ENCODE measurements at regions not wholly inside any gene's neighbourhood (a gene's known extent, or its start where the extent isn't known, plus 50 kb on each side); places are given as distances from the start of the nearest gene placed in this dataset.

DNA sequence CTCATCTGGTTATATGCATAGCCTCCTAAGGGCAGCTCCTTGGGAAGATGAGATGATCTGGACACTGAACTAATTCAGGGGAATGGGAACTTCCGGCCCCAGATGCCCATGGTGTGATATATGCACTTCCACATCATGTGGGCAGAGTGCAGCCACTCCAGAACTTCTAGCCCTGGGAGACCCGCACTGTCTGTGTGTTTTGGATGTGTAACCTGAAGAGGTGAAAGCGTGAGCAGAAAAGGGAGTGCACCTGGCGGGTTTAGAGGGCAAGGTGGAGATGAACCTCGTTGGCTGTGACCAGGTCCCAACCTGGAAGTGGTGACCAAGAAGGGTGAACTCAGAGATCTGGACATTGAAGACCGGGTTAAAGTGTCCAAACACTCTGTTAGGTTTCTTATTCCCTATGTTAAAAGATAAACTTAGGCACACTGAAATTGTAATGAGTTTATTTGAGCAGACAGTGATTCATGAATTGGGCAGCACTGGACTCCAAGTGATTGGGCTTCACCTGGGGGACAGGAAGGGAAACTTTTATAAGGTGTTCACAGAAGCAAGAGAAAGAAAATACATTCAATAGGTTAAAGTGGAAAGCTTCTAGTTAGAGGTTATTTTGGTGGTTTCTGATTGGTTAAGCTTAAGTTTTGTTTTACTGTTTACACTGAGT, 296.2 kb upstream of the SKOR2 start:
- DNase-seq (ENCODE audit: low read depth in 3 of 3) = no peak

DNA sequence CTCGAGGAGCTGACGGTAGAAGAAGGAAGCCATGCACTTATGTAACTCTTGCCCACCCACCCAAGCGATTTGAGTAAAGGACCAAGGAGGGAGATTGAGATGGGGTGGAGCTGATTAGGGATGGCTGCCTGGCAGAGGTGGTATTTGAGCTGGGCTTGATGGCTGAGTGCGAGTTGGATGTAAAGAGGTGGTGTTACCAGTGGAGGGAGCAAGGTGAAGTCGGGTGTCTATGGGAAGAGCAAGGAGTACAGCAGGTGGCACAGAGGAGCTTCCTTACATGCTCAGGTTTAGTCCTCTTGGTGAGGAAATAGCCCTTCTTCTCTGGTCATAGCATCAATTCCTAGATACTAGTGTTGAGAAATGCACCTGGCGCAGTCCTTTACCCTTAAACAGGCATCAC, 294.2 kb upstream of the SKOR2 start:
- no peak for DNase-seq (ENCODE audit: low read depth in 3 of 3)

DNA sequence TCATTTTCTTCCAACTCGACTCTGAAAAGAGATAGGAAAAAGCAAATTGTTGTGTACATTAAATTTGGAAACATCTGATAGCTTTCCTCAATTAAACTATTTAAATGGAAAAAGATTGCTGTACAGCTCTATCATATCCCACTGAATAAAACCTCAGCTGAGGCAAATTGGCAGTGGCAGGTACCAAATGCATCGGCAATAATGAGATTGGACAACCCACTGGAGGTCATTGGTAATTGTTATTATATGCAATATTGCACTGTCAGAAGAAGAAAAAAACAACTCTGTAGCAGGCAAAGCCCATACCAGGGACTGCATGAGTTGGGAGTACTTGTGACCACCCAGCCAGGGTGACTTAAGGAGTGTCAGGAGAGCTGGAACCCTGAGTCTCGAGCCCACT, 291.6 kb upstream of the SKOR2 start:
- no peak for DNase-seq (ENCODE audit: low read depth in 3 of 3)

DNA sequence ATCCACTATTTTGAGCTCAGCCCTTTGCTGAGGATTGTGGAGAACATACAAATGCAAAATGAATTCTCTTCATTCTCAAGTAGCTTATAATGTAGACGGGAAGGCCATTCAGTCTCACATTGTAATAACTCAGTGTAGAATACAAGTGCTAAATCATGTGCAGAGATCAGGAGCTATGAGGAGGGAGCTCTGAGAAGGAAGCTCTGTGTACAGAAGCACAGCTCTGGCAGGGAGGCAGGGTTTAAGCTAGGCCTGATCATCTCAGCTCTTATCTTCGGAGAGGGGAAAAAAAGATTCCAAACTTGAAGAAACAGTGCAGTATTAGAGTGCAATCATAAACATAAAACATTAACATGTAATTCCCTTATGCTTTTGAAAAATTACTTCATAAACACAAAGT, 291.1 kb upstream of the SKOR2 start:
- no peak for DNase-seq (ENCODE audit: low read depth in 3 of 3)

DNA sequence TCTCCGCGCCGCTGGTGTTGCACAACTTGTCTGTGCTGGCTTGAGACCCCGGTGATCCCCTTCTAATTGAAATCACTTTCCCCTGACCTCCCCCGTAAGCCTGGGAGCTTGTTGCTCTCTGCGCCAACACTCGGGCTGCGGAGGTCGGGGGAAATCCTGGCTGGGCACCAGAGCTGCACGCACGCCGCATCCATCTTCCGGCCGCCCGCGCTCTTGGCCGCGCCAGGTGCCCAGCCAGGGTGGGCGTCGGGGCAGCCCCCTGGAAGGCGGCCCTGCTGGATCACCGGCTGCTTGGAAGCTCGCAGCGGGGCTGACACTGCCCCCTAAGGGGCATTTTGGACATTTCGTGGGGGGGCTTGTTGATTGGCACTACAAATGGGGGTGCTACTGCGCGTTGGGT, 280.3 kb upstream of the SKOR2 start:
- DNase-seq (ENCODE audit: low read depth in 3 of 3) = no peak

DNA sequence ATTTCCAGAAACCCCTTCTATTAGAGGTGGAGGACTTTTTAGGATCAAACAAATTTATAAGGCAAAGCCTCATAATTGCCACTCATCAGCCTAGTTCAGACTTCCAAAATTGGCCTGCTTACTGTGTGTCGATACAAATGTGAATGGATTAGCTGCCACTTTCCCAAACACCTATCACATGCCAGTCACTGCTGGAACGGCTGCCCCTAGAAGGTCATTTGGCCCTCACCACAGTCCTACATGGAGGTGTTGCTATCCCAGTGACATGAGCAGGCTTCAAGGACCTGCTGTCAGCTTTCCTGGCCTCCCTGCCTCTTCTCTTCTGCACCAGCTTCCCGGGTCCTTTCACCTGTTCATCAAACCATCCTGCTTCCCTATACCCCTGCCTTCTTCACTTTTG, 279.2 kb upstream of the SKOR2 start:
- DNase-seq (ENCODE audit: low read depth in 3 of 3) = no peak

DNA sequence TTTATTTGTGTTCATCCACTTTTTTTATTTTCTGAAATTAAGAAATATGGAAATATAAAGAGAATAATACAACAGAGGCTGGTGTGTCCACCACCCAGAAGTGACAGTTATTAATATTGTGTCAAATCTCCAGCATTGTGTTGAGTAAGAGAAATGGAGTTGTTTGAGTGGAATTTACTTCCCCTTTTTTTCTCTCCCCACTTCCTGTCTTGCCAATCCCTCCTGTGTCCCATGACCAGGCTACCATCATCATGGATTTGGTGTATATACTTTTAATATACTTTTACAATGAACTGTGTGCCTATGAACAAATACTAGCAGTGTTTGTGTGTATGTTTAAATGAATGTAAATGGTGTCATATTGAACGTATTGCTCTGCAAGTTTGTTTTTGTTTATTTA, 276.9 kb upstream of the SKOR2 start:
- no peak for DNase-seq (ENCODE audit: low read depth in 3 of 3)

DNA sequence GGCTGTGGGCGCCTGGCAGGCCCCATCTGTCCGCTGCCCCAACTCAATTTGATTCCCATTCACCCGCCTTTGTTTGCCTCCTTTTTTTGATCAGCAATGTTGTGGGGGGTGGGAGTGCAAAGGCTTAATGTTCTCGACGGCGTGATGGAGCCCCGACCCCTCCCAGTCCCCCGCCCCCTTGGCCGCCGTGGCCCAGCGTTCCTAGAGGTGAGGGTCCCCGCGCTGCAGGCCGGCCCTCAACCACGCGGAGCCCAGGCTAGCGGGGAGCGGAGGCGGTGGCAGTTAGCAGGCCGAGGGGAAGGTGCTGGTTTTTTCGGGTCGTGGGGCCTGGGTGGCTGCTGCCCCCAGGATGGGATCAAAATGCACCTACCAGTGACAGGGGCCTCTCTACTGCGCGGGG, 274.7 kb upstream of the SKOR2 start:
- no peak for DNase-seq (ENCODE audit: low read depth in 3 of 3)

DNA sequence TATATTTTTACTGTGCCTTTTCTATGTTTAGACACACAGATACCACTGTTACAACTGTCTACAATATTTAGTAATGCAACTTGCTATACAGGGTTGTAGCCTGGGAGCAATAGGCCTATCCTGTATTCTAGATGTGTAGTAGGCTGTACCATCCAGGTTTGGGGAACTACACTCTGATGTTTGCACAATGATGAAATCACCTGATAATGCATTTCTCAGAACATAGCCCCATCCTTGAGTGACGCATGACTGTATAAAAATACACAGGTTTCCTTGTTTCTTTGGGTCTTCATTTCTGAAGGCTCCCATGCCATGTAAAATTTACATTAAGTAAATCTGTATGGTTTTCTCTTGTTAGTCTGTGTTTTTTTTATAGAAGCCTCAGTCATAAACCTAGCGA, 270.9 kb upstream of the SKOR2 start:
- DNase-seq (ENCODE audit: low read depth in 3 of 3) = no peak

DNA sequence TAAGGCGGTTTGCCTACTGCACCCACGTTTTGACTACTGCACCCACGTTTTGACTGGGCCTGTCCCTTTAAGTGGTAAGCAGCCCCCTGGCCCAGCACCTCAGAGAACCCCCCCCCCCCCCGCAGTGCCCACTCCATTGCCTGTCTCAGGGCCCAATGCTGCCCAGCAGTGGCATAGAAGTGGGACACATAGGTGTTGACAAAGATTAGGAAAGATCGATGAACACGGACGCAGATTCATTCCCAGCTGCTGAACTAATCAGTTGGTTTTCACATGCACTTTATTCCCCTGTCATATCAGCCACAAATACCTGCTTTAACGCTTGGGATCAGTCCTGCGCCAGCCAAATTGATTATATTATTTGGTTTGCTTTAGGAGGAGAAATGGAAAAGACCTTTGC, 268.8 kb upstream of the SKOR2 start:
- DNase-seq (ENCODE audit: low read depth in 3 of 3) = no peak

DNA sequence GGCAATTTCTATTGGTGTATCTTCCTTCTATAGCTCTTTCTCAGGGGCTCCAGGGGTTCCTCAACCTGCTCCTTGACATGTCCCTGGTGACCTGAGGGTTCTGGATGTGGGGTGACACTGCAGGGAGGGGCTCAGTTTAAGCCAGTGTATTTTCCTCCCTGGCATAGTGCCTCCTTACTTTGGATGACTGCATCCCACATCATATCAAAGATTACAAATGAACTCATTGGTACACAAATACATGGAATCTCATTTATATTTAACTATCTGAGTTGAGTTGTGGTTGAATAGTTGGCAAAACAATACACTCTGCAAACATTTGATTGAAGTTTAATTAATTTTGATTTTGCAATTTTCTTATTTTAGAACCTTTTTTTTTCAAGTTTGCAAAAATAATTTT, 268.2 kb upstream of the SKOR2 start:
- no peak for DNase-seq (ENCODE audit: low read depth in 3 of 3)

DNA sequence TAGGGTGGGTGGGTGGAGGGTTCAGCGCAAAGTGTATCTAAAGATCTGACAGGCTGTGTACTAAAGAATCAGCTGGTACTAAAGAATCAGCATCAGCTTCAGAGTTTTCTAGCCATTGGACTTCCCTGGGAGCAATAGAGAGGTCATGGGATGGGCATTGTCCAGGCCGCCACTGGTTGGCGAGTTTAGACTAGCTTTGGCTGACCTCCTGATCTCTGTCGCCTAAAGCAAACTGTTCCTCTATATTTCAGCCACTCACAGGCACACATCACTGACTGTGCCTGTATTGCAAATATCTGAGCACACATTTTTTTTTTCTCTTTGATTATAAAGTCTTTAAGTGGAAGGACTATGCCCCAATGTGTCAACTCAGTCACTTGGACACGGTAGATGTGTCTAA, 267.8 kb upstream of the SKOR2 start:
- no peak for DNase-seq (ENCODE audit: low read depth in 3 of 3)

DNA sequence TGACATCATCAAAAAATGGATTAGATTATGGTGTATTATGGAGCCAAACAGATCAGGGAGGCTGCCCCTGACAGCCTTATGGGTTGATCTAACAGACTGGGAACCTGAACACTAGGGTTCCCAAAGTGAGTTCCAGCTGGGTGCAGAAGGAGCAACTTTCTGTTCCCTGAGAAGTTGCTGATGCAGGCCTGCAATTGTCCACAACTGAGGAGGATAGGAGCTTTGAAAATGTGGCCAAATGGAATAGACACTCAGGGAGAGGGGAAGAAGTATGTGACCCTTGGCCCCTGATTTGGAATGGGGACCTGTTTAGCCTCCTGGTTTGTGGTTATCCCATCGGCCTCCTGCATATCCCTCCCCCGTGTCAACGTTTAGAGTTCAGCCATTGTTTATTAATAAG, 262.2 kb upstream of the SKOR2 start:
- DNase-seq (ENCODE audit: low read depth in 3 of 3) = no peak

DNA sequence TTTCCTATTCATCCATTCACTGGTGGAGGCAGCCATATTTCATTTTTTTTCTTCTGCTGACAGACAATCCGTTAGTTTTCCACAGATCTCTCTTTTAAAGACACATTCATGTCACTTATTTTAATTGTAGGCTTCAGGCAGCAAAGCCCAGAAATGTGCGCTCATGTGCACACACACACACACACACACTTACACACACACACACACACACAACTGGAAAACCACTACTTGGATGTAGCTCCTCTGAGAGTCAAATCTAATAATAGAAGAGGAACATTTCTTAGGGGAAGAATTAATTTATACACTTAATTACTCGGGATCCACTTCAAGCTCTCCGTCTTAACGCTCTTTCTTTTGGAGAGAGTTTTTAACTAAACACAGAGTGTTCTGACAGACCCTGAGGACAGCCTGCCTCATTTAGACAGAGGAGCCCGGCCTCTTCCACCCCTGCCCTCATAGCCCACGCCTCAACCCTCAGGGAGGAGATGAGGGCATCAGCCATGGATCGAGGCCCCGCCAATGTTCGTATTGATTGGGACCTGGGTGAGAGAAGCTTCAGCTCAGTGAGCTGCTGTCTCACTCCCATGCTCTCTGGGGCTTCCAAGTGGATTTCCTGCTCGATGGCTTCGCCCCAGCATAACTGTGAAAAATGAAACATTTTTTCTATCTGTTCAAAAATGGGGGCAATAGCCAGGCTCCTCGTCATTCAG, 261.4 kb upstream of the SKOR2 start:
- no peak for DNase-seq (ENCODE audit: low read depth in 3 of 3)

DNA sequence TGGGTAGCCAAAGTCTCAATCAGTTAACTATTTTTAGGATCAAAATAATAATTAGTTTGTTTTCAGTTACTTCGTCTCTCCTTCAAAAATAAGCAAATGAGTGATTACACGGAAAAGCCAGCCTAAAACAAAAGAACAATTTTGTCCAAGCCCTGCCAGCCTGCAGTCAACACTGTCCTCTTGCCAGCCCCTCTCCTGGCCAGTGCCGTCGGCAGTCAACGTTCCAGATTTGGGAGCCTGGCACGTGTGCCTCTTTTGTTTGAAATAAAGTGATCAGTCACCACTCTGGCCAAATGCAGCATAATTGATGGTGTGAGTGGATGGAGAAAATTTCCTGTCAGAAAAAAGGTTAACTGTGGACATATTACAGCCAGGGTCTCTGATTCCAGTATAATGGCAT, 260.6 kb upstream of the SKOR2 start:
- DNase-seq (ENCODE audit: low read depth in 3 of 3) = no peak

DNA sequence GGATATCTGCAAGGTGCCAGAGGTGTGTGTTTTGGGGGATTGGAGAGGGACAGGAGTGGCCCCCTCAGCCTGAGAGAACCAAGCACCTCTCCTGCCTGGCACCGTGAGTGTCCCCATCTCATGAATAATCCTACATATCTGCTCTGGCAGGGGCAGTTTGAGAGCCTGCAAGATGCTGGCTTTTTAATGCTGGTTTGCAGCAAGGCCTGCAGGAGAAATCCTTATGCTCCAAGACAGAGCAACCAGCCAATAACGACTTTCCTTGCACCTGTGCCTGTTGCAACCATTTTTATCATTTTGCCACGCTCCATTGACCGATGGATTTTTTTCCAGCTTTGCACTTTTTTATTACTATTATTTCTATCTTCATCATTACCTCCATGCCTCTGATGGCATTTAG, 259.4 kb upstream of the SKOR2 start:
- no peak for DNase-seq (ENCODE audit: low read depth in 3 of 3)

DNA sequence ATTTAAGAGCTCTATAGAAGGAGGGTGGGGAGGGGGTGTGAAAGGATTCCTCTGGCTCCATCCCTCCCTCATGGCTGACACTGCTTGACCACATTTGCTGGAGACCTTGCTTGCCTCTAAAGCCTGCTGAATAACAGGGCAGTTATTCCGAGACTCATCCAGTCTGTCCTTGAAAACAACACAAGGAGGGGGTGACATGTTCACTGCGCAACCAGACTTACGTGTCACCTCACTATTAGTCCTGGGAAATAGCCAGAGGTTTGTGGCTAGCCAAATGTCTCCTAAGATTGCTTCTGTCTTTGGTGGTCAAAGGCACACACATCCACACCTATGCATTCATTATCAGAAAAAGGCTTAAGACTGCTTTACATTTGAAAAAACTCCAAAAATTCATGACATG, 256.2 kb upstream of the SKOR2 start:
- no peak for DNase-seq (ENCODE audit: low read depth in 3 of 3)

DNA sequence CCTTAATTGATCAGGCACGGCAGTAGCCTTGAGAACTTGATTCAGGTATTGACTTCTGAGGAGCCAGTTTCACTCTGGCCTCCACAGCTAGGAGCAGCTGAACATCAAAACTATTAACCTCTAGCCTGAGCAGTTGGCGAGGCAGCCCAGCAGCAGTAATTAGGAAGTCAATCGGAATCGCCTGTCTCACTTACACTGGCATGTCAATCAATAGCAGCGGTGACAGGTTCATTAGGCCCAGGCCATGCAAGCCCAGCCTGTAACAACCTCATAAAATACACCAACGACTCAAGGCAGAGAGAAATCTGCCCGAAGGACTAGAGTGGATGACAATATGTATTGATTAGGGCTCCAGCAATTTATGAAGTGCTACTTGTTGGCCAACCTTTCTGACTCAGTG, 255.4 kb upstream of the SKOR2 start:
- DNase-seq (ENCODE audit: low read depth in 3 of 3) = no peak

DNA sequence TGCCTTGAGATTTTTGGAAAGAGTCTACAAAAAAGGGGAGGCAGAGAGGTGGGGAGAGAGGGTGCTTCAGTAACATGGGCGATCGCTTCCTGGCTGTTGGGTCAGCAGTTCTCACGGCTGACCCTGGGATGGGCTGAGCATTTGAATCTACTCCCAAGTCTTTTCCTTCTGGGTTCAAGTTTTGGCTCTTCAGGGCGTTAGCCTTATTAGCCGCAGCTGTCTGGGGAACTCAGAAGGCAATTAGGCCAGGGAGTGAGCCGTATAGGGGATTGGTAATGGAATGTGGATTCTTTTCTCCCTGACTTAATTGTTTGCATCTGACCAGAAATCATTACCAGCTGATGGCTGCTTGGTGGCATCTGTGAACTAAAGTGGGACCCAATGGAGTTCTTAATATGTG, 250.5 kb upstream of the SKOR2 start:
- DNase-seq (ENCODE audit: low read depth in 3 of 3) = no peak

DNA sequence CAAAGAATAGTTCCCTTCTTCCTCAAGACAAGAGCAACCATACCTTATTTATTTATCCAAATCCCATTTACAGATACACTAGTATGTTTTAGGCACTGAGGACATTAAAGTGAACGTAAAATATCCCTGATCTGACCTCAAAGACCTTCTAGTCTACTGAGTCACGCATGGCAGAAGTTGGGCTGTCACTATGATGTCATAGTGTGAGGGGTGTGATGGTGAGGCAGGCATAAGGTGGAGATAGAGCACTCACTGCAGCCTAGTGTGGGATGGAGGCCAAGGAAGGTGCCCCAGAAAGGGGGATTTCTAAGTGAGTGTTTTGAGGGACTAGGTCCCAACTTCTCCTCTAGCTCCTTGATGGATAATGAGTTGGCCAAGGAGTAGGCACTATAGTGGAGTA, 249.5 kb upstream of the SKOR2 start:
- DNase-seq (ENCODE audit: low read depth in 3 of 3) = no peak

DNA sequence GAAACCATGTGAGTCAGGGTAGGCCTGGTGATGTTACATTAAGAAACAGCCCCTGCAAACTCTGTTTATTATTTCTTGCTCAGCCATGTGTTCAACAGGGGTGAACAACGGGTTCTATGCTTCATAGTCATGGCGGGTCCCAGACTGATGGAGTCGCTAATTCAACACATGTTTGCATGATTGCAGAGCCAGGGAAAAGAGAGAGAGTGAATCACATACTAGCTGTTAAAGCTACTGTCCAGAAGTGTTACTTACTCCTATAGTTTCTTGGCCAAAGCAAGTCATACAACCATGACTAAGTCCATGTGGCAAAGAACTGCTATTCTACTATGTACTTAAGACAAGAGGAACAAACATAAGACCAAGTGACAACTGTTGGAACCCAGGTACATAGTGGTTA, 241.2 kb upstream of the SKOR2 start:
- no peak for DNase-seq (ENCODE audit: low read depth in 3 of 3)

DNA sequence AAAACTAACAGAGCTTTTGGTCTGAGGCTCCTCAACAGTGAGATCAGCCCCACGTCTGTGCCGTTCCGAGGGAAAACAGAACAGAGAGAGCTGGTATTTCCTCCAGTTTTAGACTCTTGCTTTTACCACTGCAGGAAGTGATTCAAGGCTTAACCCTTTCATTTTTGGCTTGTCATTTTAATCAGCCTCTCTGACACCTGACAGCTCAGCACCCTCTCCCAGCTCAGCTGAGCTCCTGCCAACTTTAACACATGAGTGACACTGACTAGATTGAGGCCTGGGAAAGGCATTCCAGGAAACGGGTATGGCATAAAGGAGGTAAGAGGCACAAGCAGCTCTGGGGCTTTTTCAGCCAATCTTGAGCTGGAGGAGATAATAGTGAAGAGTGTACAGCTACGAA, 239.4 kb upstream of the SKOR2 start:
- no peak for DNase-seq (ENCODE audit: low read depth in 3 of 3)

DNA sequence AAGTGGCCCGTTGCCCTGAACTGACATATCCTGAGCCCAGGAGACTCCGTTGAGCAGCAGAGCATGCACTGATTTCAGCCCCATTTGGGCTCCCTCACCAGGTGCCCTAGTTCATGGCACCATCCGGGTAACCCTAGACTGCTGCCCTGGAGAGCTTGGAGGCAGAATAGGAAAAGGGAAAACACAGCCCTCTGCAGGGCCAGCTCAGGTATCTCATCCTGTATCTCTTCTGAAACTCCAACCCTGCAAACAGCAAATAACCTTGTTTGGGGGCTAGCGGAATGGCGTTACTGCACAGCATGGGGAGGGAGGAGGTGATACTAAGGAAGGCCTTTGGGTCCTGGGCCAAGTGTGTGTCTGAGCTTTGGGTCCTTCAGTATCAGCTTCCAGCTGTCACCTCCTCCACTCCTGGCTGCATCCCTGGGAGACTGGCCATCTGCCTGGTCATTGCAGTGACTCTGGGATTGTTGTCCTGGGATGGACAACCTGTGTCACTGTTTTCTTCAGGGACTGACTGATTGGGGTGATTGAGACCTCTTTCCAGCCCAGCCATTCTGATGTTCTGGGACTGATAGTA, 233.8 kb upstream of the SKOR2 start:
- DNase-seq (ENCODE audit: low read depth in 3 of 3) = no peak

DNA sequence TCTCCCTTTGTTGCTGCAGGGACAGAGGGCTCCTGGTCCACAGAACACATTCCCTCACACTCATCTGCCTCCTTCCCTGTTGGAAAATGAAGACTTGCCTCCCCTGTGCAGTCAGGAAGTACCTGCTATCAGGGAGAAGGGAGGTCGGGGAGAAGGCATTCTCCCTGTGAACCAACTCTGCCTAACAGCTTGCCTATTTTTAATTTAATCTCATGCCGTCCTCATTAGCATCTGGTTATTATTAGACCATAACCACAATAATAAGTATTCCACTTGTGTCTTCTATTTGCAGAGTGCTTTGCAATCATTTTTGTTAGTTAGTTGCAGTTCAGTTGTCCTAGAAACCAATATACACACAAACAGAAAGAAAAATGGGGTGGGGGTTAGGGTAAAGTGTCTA, 232.6 kb upstream of the SKOR2 start:
- DNase-seq (ENCODE audit: low read depth in 3 of 3) = no peak

Measured in stimulated activated CD4-positive, alpha-beta T cell treated with anti-CD3 and anti-CD28 coated beads, TNF-alpha, amount 100 ng/mL, for 24 hours (primary cell).